ENCODE measurements at regions not wholly inside any gene's neighbourhood (a gene's known extent, or its start where the extent isn't known, plus 50 kb on each side); places are given as distances from the start of the nearest gene placed in this dataset.
A peak's percentile ranks its signal among the peaks of the same experiment; 100 is the strongest.

GRCh38 chr16:13864689-13865088 is 55.3 kb upstream of the ERCC4 start:
- no peaks in the 10 kb centered on the region for H3K9me3 ChIP-seq (ENCODE audit: insufficient read depth, low read length, severe bottlenecking)
- no peak for ATAC-seq (ENCODE audit: insufficient read depth, low read depth)
- no peaks in the 10 kb centered on the region for H3K4me1 ChIP-seq (ENCODE audit: insufficient read depth, low read length)
- no peaks in the 10 kb centered on the region for H3K36me3 ChIP-seq (ENCODE audit: insufficient read depth, low read length)
- no peak overlapping the region for H2AFZ ChIP-seq (ENCODE audit: low read depth, low read length)
- H3K9ac ChIP-seq (ENCODE audit: low read depth, low read length) = no peak overlapping the region
- DNase-seq = no peak
- H3K4me2 ChIP-seq (ENCODE audit: insufficient read depth, low read length) = no peak overlapping the region
- no peaks in the 10 kb centered on the region for H3K79me2 ChIP-seq (ENCODE audit: insufficient read depth, low read length)
- TF ChIP-seq CTCF (IDR thresholded peaks at IDR 0.05; ENCODE audit: borderline replicate concordance, extremely low read depth, low read length, poor library complexity, severe bottlenecking) = no peak
- TF ChIP-seq EZH2 (IDR thresholded peaks at IDR 0.05; ENCODE audit: borderline replicate concordance, low read depth, low read length, severe bottlenecking) = no peak
- no peak overlapping the region for H3K4me3 ChIP-seq (ENCODE audit: low read depth in 1 of 2, low read length in 2 of 2)
- no peaks in the 10 kb centered on the region for H4K20me1 ChIP-seq (ENCODE audit: insufficient read depth, low read length)
- H3K27ac ChIP-seq (ENCODE audit: low read length) = no peak overlapping the region
- H3K27me3 ChIP-seq (ENCODE audit: insufficient read depth, low read length, poor library complexity) = no peaks in the 10 kb centered on the region

GRCh38 chr16:13866073-13866472 is 53.9 kb upstream of the ERCC4 start:
- Histone ChIP-seq H3K27me3 (ENCODE audit: insufficient read depth, low read length, poor library complexity) (no peaks in the 10 kb centered on the region), H3K9me3 (ENCODE audit: insufficient read depth, low read length, severe bottlenecking) (no peaks in the 10 kb centered on the region), H3K9ac (ENCODE audit: low read depth, low read length) (no peak overlapping the region), H2AFZ (ENCODE audit: low read depth, low read length) (no peak overlapping the region), H3K79me2 (ENCODE audit: insufficient read depth, low read length) (no peaks in the 10 kb centered on the region), H3K36me3 (ENCODE audit: insufficient read depth, low read length) (no peaks in the 10 kb centered on the region), H3K4me3 (ENCODE audit: low read depth in 1 of 2, low read length in 2 of 2) (no peak overlapping the region), H3K27ac (ENCODE audit: low read length) (no peak overlapping the region), H3K4me1 (ENCODE audit: insufficient read depth, low read length) (no peaks in the 10 kb centered on the region), H3K4me2 (ENCODE audit: insufficient read depth, low read length) (no peak overlapping the region), H4K20me1 (ENCODE audit: insufficient read depth, low read length) (no peaks in the 10 kb centered on the region)
- DNase-seq = peak; percentile 53
- ATAC-seq (ENCODE audit: insufficient read depth, low read depth) = peak; percentile 81
- peak; percentile 79 for TF ChIP-seq CTCF (IDR thresholded peaks at IDR 0.05; ENCODE audit: borderline replicate concordance, extremely low read depth, low read length, poor library complexity, severe bottlenecking)
- no peak for TF ChIP-seq EZH2 (IDR thresholded peaks at IDR 0.05; ENCODE audit: borderline replicate concordance, low read depth, low read length, severe bottlenecking)
